ENCODE measurements at regions not wholly inside any gene's neighbourhood (a gene's known extent, or its start where the extent isn't known, plus 50 kb on each side); places are given as distances from the start of the nearest gene placed in this dataset.
"Not testable (repeated sequence)": the region's sequence is repeated elsewhere in the genome, so short reads cannot be mapped to it uniquely, and the experiment has no call there.

GRCh38 chr18:53843763-53844162 lies 380.7 kb downstream of the MBD2 start:
- TF ChIP-seq POLR2A (IDR thresholded peaks at IDR 0.05) (no peak), EP300 (IDR thresholded peaks at IDR 0.05) (no peak)
- TF ChIP-seq, protein P1, sequence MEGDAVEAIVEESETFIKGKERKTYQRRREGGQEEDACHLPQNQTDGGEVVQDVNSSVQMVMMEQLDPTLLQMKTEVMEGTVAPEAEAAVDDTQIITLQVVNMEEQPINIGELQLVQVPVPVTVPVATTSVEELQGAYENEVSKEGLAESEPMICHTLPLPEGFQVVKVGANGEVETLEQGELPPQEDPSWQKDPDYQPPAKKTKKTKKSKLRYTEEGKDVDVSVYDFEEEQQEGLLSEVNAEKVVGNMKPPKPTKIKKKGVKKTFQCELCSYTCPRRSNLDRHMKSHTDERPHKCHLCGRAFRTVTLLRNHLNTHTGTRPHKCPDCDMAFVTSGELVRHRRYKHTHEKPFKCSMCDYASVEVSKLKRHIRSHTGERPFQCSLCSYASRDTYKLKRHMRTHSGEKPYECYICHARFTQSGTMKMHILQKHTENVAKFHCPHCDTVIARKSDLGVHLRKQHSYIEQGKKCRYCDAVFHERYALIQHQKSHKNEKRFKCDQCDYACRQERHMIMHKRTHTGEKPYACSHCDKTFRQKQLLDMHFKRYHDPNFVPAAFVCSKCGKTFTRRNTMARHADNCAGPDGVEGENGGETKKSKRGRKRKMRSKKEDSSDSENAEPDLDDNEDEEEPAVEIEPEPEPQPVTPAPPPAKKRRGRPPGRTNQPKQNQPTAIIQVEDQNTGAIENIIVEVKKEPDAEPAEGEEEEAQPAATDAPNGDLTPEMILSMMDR (IDR thresholded peaks at IDR 0.05), result no peak
- Histone ChIP-seq H3K4me1 (ENCODE audit: insufficient read depth) (no peaks in the 10 kb centered on the region), H3K36me3 (no peaks in the 10 kb centered on the region), H3K9me3 (no peaks in the 10 kb centered on the region), H3K27me3 (no peaks in the 10 kb centered on the region), H3K27ac (no peak overlapping the region), H3K4me3 (no peak overlapping the region)
- intact Hi-C loops (cut with DNase I), result no loop called here
- WGBS, 3 donors, result 66 to 75% (median 73%) methylated on average over 1 of the region's 1 CpG
- no peak for DNase-seq

GRCh38 chr18:53843113-53843760 lies 381.2 kb downstream of the MBD2 start:
- Histone ChIP-seq H3K4me3 (no peak overlapping the region), H3K36me3 (no peaks in the 10 kb centered on the region), H3K4me1 (ENCODE audit: insufficient read depth) (no peaks in the 10 kb centered on the region), H3K9me3 (no peaks in the 10 kb centered on the region), H3K27ac (no peak overlapping the region), H3K27me3 (no peaks in the 10 kb centered on the region)
- no peak for DNase-seq
- intact Hi-C loops (cut with DNase I), result no loop called here
- WGBS, 3 donors, result 71 to 79% (median 79%) methylated on average over 5 of the region's 5 CpGs
- TF ChIP-seq EP300 (IDR thresholded peaks at IDR 0.05) (no peak), POLR2A (IDR thresholded peaks at IDR 0.05) (no peak)
- TF ChIP-seq, protein P1 (IDR thresholded peaks at IDR 0.05), result no peak

DNA sequence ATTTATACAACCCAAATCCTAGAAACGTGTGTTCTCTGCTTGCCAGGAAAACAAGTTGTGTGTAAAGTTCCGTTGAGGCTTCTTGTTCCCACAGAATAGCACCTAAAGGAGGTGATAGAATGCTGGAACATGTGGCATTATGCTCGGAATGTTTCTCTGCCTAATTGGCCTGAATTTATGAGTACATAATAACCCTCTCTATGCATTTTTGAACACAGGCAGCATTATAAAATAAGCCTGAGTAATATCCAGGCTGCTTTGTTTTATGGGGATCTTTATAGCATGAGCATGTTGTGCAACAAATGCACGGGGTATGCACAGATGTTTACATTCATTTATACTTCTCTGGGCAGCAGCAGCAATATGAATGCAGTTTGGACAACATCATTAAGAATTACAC lies 385.7 kb downstream of the MBD2 start:
- Histone ChIP-seq H3K27me3 (no peaks in the 10 kb centered on the region), H3K9me3 (peaks cover 0 to 3% of the 10 kb centered on the region in 2 donors), H3K4me1 (ENCODE audit: insufficient read depth) (no peaks in the 10 kb centered on the region), H3K36me3 (no peaks in the 10 kb centered on the region), H3K27ac (no peak overlapping the region), H3K4me3 (no peak overlapping the region)
- 8 to 11% (median 11%) methylated on average over 4 of the region's 4 CpGs for WGBS, 3 donors
- intact Hi-C loops (cut with DNase I), result no loop called here
- no peak for DNase-seq
- no peak for TF ChIP-seq EP300 (IDR thresholded peaks at IDR 0.05)
- no peak for TF ChIP-seq POLR2A (IDR thresholded peaks at IDR 0.05)

- intact Hi-C loops (cut with DNase I); H3K4me1 ChIP-seq (ENCODE audit: insufficient read depth); DNase-seq; H3K36me3 ChIP-seq; H3K27me3 ChIP-seq; H3K4me3 ChIP-seq; H3K9me3 ChIP-seq; H3K27ac ChIP-seq: not testable (repeated sequence)
- 36 to 44% (median 40%) methylated on average over 1 of the region's 1 CpG for WGBS, 3 donors
These were observed 403.3 kb downstream of the MBD2 start for GRCh38 chr18:53821141-53821540.

GRCh38 chr18:53819671-53820070 lies 404.8 kb downstream of the MBD2 start:
- no peaks in the 10 kb centered on the region for H3K9me3 ChIP-seq
- H3K4me3 ChIP-seq, result no peak overlapping the region
- no peak overlapping the region for H3K27ac ChIP-seq
- DNase-seq, result no peak
- intact Hi-C loops (cut with DNase I), result no loop called here
- H3K27me3 ChIP-seq, result no peaks in the 10 kb centered on the region
- H3K4me1 ChIP-seq (ENCODE audit: insufficient read depth), result no peaks in the 10 kb centered on the region
- 90 to 94% (median 93%) methylated on average over 1 of the region's 1 CpG for WGBS, 3 donors
- TF ChIP-seq EP300 (IDR thresholded peaks at IDR 0.05), result no peak
- no peak for TF ChIP-seq POLR2A (IDR thresholded peaks at IDR 0.05)
- TF ChIP-seq, protein P1 (IDR thresholded peaks at IDR 0.05), result no peak
- H3K36me3 ChIP-seq, result no peaks in the 10 kb centered on the region

All from ovary (tissue), 7 donors.